HG03064 (cell line): ENCODE measurements at regions not wholly inside any gene's neighbourhood (a gene's known extent, or its start where the extent isn't known, plus 50 kb on each side); places are given as distances from the start of the nearest gene placed in this dataset.

Experiments used
- ATAC-seq: cut with Tn5 transposase; IDR thresholded peaks from one replicate; pipeline ENCODE4 v1.9.1; 2021; ENCODE audit warnings: low read depth; ENCODE audit not compliant: unreplicated experiment

DNA sequence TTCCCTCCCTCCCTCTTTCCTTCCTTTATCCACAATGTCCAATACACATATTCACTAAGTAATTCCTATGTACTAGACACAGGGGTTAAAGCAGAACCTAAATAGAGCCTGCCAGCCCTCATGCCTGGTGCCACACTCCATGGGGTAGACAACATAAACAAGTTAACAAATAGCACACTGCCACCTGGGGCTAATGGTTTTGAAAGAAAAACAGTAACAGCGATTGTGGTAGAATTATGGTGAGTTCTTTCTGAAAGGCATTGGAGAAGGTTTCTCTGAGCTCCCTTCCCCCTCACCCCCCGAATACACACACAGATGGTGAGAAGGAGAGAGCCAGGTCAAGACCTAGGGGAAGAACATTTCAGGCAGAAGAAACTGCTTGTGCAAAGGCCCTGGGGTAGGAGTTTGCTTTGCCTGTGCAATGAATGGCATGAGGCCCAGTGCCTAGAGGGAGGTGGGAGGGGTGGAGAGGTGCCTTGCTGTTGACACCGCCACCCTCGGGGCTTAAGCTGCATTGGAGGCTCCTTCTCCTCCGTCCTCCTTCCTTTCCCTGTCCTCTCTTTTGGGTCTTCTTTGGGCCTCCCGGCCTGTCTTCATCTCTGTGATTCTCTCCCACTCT is 502.4 kb upstream of the SULF2 start:
- ATAC-seq = no peak

DNA sequence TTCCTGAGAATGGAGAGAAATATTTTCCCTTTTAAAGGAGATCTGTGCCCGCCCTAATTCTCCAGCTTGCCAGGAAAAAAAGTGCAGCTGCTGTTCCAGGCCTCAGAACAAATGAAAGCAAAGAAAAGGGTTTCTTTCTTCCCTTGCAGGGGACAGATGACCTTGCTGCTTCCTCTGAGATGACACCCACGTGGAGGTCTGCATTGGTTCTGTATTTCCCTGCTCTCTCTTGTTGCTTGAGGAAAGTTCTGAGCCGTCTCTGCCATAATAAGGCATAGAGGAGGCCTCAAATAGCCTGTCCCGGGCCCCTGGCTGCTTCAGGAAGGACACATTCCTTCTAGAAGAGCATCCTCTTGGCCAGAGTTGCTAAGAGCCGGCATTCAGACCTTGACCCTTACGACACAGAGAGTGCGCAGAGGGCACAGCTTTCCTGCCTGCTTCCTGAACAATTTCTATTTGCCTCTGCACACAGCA is 501.8 kb upstream of the SULF2 start:
- no peak for ATAC-seq

DNA sequence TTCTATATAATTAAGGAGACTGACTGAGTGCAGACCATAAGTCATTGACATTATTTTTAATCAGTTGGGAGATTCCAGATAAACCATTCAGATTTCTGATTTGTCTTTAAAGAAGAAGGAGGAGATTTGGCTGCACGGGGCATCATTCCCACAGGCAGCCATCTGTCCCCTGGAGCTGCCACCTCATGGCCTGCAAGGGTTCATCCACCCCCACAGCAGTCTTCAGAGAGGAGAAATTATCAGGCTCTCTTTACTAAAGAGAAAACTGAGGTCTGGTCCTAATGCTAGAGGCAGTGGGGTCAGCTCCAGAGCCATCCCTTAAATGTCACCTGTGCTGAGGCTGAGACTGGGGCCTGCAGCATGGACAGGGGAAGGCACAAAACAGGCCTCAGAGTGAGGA is 501.3 kb upstream of the SULF2 start:
- ATAC-seq = no peak

DNA sequence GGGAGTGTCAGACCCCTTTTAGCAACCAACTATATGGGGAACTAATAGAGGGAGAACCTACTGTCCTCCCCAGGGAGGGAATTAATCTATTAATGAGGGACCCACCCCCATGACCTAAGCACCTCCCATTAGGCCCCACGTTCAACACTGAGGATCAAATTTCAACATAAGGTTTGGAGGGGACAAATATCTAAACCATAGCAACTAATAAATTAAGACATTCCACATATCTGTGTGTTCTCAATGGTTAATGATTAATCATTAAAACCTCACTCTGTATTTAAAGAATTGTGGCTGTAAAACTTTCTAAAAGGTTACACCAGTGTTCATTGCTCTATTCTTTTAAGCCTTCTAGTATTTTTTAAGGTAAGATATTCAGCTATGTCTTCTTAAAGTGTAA is 500.4 kb upstream of the SULF2 start:
- no peak for ATAC-seq

DNA sequence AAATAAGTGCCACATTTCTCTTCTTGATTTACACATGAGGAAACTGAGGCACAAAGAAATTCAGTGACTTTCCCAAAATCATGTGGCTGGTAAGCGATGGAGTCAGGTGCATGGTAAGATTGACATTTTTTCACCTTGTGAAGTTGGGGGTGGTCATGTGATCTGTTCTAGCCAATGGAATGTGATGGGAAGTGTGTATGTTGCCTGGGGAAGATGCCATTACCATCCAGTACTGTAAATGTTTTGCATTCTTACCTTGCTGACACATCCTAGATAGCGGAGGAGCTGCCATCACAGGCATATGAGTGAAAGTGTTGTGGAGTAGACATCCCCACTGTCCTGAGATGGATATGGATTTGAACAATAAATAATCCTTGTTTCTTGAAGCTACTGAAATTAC is 499.6 kb upstream of the SULF2 start:
- ATAC-seq = no peak

DNA sequence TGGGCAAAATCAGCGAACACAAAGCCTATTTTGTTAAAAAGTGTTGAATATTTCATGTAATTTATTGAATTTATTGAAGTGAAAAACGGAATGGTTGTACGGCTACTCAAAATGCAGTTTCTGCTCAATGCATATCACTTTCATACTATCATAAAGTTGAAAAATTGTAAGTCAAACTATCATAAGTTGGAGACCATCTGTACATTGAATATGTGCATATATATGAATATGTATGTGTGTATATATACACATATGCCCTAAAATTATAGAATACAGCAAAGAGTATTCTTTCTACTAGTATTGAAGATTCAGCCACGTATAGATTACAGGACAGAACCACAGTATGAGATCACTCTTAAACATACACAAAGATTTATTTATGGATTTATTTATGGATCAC is 499.0 kb upstream of the SULF2 start:
- no peak for ATAC-seq

DNA sequence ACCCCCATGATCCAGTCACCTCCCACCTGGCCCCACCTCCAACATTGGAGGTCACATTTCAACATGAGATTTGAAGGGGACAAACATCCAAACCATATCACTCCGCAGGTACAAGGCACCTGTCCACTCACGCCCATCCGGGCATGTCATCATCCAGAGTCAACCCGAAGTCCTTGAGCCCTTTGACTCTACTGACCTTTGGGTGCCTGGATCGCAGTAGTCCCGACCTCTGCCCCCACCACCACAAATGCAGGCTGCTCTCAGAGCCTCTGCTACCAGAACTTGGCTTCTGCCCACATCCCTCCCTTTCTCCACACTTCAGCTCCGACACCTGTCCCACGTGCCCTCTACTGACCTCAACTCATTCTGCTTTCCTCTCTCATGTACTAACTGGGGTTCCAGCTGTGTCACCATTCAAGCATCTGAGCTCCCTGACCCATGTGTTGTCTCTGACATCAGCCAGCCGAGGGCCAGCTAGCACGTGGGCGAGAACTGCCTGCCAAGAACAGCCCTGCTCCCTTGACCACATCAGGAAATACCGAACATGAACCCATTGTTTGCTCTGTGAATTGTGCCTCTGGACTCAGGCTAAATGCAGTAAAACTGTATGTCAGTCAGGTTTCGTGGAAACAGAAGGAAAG is 498.3 kb upstream of the SULF2 start:
- no peak for ATAC-seq

DNA sequence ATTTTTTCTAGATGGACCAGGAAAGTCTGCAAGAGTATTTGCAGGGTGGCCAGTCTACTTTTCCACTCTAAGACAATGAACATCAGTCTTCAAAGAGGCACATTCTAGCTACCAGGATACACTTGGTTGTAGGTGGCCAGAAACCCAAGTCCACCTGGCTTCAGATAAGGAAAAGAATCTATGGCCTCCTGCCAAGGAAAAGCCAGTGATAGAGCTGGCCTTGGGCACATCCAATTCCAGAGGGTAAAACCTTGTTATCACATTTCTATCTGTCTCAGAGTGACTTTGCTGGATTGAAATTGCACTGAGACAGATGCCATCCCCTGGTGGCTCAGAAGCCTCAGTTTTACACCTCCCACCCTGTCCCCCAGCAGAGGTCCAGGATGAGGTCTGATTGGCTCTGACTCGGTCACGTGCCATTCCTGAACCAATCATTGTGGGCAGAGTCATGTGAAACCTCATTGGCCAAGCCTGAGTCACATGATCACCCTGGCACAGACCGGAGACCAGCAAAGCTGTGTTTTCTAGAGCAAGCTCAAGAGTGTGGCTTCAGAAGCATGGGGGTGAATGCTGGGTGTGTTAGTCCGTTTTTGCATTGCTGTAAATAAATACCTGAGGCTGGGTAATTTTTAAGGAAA is 497.4 kb upstream of the SULF2 start:
- no peak for ATAC-seq

DNA sequence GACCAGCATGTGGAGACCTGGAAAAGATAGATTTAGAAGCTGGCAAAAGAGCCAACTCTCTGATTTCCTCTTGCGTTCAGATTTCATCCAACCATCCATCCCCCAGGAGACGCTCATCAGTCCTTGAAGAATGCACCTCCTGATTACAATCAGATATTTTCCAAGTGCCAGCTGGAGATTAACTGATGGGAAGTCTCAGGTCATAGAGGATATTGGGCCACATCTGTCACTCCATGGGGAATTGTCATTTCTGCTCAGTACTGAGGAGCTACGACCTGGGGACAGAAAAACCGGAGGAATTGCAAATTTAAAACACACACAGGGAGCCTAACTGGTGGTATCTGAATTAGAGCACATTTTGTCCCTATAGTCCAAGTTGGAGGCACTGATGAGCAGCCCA is 496.2 kb upstream of the SULF2 start:
- ATAC-seq = no peak

DNA sequence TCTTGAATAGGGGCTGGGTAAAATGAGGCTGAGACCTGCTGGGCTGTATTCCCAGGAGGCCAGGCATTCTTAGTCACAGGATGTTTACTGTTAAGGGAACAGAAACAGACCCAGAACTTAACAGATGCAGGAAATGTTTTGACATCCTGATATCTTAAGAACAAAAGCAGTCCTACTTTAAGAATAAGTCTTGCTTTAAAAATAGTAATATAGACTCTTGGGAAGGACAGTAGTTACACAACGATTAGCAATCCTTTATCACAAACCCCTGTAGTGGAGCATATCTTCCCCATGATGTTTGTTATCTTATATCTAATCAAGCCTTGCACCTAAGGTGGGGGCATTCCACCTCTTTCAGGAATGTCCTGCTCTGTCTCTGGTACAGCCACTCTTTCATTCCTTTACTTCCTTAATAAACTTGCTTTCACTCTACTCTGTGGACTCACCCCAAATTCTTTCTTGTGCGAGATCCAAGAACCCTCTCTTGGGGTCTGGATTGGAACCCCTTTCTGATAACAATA is 493.7 kb upstream of the SULF2 start:
- no peak for ATAC-seq

DNA sequence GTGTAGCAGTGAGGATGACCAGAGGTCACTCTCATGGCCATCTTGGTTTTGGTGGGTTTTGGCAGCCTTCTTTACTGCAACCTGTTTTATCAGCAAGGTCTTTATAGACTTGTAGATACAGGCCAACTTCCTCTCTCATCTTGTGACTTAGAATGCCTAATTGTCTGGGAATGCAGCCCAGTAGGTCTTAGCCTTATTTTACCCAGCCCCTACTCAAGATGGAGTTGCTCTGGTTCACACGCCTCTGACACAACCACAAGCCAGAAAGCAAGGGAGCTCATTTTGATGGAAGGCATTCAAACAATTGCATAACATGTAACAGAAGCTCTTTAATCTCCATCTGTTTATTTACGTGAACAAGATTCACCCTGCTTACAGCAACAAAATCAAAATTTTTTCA is 492.0 kb upstream of the SULF2 start:
- ATAC-seq = no peak

DNA sequence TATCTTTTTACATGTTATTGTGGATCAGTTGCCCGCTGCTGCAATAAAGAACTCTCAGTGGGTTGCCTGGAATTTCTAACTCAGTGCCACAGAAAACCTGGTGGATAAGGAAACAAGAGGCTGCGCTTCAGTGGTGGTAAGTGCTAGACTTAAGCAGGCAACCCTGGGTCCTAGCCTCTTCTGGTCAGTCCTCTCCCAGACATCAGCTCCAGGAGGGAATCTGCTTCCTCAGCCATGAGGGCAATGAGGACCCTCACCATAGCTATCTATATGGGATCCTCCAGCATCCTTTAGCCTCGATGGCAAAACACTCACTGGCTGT is 490.7 kb upstream of the SULF2 start:
- ATAC-seq = no peak

DNA sequence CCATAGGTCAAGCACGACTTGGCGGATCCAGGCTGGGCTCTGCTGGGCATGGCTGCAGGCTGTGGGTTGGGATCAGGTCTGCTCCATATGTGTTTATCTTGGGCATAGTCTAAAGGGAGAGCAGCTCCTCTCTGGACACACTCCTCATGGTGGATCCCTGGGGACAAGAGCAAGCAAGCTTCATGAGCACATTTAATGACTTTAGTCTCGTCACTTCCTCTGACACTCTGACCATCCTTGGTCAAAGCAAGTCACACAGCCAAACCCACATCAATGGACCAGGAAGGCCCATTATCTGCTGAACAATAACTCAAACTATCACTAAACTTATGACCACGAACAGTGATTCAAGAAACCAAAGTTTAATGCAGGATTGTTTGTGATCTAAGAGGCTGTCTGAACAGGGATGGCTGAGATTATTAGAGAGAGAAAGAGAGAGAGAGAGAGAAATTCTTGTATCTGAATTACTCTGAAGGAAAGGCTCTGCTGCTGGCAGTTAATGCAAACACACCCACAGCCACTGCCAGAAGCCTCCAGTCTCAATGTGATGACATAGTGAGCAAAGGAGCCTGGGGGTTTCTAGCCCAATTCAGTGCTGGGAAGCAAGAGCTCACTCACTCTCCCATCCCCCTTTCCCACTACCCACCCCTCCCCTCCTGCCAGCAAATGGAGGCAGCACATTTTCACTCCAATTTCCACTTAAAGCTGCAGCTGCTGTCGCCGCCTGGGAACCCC is 490.2 kb upstream of the SULF2 start:
- no peak for ATAC-seq

DNA sequence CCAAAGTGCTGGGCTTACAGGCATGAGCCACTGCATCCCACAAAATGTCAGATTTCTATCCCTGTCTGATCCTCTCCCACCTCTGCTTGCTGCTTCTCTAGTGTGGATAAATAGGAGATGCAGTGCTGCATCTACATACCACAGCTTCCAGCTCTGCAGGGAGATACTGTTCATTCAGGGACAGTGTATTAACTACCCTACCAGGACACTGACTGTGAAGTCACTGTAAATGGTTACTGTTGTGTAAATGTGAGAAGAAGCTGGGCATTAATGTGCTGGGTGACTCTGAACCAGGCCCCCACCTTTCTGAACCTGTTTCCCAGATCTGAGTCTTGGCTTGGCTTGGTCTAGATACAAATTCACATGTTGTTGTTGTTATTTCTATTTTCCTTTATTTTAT is 488.6 kb upstream of the SULF2 start:
- no peak for ATAC-seq

DNA sequence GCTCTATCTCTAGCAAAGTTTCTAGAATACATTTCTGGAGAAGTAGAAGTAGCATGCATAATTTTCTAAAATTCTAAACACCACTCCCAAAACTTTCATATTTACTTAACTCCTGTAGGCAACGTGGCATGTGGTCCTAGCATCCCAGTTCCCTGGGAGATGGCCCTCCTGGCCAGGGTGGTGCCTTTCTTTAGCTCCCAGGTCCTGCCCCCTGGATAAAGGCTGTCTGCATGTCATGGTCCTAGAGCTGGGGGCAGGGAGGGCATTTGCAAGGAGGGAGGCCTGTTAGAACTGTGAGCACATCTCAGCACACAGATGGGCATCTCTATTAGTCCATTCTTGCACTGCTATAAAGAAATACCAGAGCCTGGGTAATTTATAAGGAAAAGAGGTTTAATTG is 485.6 kb upstream of the SULF2 start:
- ATAC-seq = no peak

DNA sequence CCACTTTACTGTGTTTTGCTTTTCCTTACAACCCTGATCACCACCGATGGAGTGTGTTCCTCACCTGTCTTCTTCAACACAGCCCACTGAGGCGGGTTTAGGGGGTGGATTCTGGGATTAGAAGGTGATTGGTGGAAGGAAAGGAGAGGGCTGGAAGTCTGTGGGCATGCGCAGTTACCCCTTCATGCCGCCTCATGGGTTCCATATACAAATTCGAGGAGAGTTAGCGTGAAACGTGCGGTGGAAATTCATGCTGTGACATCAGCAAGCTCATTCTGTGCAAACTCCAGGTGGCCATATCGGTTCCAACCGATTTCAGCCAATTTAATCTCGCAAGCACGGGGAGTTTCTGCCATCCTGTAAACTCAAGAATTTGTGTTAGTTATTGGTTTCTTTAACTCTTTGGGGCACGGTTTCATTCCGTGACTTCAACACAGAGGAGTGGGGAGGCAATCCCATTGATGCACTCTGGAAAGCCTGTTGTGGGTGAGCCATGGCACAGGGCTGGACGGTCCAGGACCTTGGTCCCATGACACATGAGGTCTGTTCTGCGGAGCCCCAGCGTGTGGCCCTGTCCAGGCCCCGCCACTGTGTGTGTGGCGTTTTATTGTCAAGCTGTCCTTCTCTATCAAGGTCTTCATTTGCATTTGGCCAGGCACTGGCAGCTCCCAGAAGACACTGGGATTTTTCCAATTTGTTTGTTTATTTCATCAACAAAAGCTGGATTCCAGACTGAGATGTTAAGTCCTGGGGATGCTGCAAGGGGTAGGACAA is 482.8 kb upstream of the SULF2 start:
- ATAC-seq = no peak

DNA sequence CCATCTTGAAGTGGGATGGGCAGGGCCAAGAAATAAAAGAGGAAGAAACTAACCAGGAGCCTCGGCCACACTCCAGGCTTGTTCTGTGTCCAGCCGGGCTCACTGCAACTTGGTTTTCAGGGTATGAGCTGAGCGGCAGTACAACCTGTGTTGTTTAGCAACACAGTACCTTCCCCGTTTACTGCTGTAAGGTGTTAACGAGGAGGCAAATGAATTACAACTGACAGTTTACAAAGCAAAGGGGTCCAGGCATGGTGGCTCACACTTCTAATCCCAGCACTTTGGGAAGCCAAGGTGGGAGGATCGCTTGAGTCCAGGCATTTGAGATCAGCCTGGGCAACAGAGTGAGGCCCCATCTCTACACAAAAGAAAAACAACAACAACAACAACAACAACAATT is 481.3 kb upstream of the SULF2 start:
- ATAC-seq = no peak

DNA sequence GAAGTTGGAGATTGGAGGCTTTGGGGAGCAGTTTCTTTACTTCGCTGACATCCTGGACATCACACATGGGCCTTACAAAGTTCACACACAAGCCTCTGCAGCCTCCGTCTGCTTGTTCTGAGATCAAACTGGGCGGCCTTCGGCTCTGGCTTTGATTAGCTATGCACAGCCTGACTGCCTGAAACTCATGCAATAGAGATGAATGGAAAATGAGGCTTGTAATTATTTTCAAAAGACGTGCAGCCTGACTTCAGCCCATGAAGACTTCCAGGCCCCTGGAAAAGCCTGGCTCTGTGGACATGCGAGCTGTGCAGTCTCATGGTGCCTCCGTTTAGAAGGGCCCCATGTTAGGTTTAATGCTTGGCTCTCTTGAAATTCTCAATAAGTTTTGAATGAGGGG is 480.5 kb upstream of the SULF2 start:
- no peak for ATAC-seq

DNA sequence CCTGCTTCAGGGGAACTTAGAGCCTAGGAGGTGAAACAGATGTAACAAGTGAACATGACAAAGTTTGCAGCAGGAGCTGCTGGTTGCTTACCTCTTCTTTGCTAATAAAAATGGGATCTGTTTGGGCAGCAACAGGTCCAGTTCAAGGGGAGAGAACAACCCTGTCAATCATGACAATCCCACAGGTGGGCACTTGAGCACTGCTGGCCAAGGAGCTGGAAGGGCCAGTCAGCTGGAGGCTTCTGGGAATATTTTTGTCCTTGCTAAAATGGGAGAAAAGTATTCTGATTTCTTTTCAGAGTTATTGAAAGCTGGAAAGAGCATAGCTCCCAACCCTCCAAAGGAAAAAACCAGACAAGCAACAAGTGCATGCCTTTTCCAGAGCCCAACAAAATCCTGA is 477.7 kb upstream of the SULF2 start:
- no peak for ATAC-seq

DNA sequence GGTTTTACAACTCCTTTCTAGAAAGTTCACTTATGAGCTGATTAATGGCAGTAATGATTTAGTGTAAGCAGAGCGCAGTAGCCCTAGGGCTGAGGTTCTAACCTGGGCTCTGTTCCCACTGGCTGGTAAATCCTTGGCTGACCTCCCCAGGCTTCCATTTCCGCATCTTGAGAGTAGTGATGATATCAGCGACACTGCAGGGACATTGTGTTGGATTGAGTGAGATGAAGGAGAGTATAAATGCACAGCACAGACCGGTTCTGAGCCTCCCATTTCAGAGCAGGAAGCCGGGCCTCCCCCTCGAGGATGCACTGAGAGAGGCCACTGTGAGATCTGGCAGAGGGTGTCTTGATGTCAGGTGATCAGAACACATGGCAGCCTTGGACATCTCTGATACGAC is 477.2 kb upstream of the SULF2 start:
- ATAC-seq = no peak

DNA sequence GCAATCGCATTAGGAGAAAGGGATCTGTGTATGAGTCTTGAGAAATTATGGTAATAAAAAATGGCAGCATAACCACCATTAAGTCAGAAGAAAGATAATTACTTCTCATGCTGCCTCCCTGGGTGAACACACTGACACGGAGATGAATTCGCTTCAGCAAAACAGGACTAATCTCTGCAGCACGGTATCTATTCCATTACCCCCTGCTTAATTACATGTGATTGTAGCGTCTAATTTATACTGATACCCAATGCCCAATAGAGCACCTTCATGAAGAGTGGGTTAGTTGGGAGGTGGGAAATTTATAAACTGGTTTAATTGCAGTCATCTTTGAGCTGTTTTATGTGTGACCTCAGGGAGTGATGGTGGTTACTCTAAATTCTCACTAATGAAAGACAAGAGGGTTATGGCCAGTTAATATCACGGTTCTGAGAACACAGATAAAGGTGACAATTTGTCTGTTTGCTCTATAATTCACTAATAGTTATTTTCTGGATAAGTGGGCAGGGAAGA is 476.2 kb upstream of the SULF2 start:
- no peak for ATAC-seq
